ENCODE measurements at regions not wholly inside any gene's neighbourhood (a gene's known extent, or its start where the extent isn't known, plus 50 kb on each side); places are given as distances from the start of the nearest gene placed in this dataset.

DNA sequence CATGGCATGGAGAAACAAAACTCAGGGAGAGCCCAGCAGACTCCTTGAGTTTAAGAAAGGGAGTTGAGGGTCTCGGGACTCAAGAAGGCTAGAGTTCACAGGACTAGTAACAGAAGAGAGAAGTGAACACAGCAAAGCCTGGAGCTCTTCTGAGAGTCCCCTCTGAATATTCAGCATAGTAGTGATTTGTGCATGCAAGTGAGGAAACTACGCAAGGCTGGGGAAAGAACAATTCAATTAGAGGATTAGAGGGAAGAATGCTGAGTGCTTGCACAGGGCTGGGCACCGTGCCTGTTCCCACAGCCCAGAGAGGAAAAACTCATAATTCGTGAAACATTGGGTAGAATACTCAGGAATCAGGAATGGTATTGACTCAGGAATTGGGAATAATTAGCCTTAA, 540.0 kb upstream of the SALL1 start:
- no peak for DNase-seq (ENCODE audit: low read depth in 1 of 2, low spot score in 1 of 2)

DNA sequence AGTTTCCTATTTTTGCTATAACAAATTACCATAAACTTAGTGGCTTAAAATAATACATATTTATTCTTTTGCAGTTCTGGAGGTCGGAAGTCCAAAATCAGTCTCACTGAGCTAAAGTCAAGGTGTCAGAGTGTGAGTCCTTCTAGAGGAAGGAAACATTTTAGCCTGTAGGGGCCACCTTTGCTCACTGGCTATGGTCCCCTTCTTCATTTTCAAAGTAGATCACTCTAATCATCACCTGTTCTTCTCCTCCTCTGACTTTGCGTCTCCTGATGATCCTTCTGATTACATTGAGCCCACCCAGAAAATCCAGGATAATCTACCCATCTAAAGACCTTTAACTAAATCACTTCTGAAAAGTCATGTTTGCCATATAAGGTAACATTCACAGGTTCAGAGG, 534.4 kb upstream of the SALL1 start:
- DNase-seq (ENCODE audit: low read depth in 1 of 2, low spot score in 1 of 2) = no peak

DNA sequence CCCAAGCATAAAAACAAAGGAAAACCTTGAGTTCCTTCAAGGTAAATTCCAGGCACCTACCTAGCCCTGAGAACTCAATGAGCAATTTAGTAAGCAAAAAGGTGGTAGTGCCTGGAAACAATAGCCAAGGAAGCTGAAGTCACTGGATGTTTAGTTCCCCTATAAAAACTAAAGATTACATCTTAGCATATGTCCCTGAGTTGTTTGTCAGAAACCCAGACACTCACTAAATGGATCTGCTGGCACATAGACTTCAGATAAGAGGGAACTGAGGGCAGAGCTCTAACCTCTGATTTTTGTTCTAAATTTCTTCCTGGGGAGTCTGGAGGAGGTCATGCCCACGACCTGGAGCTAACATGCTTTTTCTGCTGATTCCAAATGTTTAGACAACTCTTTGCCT, 532.8 kb upstream of the SALL1 start:
- DNase-seq (ENCODE audit: low read depth in 1 of 2, low spot score in 1 of 2) = no peak

GRCh38 chr16:51682905-51683304, 531.8 kb upstream of the SALL1 start:
- no peak for DNase-seq (ENCODE audit: low read depth in 1 of 2, low spot score in 1 of 2)

GRCh38 chr16:51674615-51675014, 523.5 kb upstream of the SALL1 start:
- no peak for DNase-seq (ENCODE audit: low read depth in 1 of 2, low spot score in 1 of 2)

DNA sequence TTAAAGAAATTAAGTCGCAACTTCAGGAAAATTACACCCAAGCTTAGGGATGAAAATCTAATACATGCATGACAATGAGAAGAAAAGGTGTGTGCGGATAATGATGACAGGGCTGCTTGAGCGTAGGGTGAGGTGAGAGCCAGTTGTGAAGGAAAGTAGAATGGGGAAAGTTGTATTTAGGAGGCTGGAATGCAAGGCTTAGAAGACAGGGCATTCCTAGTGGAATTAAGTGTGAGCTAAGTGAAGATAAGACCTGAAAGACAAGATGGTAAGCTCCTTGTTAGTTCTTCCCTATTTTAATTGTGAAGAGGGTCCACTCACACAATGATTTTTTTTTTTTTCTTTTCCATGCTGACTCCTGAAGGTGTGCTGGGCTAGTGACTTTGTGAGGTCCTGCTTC, 519.5 kb upstream of the SALL1 start:
- no peak for DNase-seq (ENCODE audit: low read depth in 1 of 2, low spot score in 1 of 2)

GRCh38 chr16:51666821-51667220, 515.8 kb upstream of the SALL1 start:
- DNase-seq (ENCODE audit: low read depth in 1 of 2, low spot score in 1 of 2) = no peak

- no peak for DNase-seq (ENCODE audit: low read depth in 1 of 2, low spot score in 1 of 2)
These were observed 515.0 kb upstream of the SALL1 start for GRCh38 chr16:51666074-51666473.

DNA sequence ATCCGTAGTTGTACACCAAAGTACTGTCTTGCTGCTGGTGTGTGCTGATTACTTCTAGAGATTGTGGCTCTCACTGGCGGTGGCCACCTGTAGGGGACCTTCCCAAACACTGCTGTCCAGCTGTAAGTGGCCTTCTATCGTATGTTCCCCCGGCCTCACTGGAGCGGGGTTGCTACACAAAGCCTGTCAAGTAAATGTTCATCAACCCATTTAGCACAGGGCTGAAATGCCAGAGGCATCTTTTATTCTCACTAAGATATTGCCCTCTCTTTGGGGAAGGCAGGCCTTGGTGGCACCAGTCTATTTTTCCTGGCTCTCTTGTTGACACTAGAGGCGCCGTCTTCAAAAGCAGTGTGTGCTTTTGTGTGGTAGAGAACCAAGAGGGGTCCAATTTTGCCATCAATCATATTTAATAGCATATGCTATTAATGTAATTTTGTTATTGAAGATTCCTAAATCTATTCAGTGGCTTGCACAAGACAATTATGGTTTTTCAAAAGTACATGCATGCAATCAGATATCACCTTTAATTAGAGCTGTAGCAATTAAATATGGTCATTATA, 514.4 kb upstream of the SALL1 start:
- no peak for DNase-seq (ENCODE audit: low read depth in 1 of 2, low spot score in 1 of 2)

DNA sequence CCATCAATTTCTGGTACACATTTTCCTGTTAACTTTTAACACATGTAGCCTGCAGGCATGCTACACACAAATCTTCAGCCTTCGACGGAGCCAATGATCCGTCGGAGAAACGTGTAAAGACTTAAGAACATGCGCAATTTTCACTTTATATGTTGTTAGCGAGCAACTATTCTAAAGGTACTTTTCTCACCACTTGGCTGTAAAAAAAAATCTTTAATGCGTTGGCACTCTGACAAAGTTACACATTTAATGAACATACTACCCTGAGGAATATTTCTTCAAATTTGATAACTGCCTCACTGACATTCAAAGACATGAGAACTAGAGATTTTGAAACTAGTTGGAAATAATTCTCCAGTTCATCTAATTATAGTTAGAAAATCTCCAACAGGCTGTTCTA, 507.5 kb upstream of the SALL1 start:
- no peak for DNase-seq (ENCODE audit: low read depth in 1 of 2, low spot score in 1 of 2)

GRCh38 chr16:51657848-51658247, 506.8 kb upstream of the SALL1 start:
- no peak for DNase-seq (ENCODE audit: low read depth in 1 of 2, low spot score in 1 of 2)

DNA sequence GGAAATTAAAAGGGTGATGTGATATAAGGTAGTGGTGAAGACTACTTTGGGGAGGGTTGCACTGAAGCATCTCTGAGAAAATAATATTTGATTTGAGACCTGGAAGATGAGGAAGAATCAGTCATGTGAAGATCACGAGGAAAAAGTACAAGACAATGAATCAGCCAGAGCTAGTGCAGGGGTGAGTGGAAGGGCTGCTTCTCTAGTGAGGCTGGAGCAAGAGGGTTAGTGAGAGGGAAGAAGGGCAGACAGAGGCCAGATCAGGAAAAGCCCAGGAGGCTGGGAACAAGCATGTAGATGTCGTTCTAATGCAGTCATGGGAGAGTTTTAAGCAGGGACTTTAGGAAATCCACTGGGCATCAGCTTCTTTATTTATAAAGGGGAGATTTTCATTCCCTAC, 504.2 kb upstream of the SALL1 start:
- DNase-seq (ENCODE audit: low read depth in 1 of 2, low spot score in 1 of 2) = no peak

DNA sequence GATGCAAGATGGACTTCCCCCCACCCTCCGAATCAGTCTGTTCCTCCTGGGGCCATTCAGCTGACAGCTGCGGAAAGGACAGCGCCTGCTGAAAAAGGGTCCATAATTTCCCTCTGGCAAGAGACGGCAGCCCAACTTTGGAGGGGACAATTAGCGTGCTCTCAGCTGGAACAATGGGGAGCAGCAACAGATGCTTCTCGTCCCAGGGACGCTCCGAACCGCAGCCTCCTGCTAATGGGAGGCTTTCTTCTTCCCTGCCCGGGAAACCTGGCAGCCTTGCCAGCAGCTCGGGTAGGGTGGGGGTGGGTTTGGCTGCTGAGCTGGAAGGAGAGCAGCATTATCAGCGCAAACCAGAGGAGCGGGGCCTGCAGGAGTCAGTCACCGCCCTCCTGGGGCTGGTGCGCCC, 500.0 kb upstream of the SALL1 start:
- DNase-seq (ENCODE audit: low read depth in 1 of 2, low spot score in 1 of 2) = no peak

- DNase-seq (ENCODE audit: low read depth in 1 of 2, low spot score in 1 of 2) = no peak
These were observed 498.6 kb upstream of the SALL1 start for GRCh38 chr16:51649631-51650030.

DNA sequence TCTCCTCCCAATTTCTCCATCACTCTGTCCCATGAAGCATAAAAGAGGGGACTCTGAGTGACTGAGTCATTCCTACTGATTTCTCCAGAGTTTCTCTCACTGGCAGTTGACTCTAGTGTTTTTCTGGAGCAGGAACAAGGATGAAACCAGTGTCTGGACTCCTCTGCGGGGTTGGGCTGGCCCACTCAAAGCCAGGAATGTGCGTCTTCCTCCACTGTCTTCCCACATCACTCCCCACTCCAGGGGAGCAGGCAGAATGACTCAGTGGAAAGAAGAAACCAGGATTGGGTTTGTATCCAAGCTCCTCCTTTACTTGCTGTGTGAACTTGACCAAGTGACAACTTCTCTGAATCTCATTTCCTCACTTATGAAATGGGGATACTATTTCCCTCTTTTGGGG, 497.5 kb upstream of the SALL1 start:
- no peak for DNase-seq (ENCODE audit: low read depth in 1 of 2, low spot score in 1 of 2)

DNA sequence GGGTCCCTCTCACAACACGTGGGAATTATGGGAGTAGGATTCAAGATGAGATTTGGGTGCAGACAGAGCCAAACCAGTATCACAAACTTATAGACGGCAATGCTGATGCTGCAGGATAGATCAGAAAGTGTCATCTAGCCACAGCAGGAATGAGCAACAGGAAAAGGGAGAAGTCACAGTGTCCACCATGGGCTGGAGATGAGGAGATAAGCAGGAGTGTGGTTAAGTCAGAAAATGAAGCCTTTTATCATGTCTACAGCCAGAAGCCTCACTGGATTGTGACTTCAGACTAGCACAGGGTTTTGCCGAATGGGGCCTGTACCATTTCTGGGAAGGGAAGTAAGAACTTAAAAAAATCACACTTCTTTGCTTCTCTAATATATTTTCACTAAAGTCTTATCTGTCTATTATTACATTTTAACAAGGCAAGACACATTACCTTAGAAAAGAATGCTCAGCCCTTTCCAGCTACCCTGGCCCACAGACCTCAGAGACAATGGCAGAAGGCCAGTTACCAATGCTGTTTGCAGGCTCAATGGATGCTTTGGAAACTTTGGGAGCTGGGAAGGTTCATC, 490.2 kb upstream of the SALL1 start:
- DNase-seq (ENCODE audit: low read depth in 1 of 2, low spot score in 1 of 2) = no peak

GRCh38 chr16:51640196-51640595, 489.1 kb upstream of the SALL1 start:
- no peak for DNase-seq (ENCODE audit: low read depth in 1 of 2, low spot score in 1 of 2)

DNA sequence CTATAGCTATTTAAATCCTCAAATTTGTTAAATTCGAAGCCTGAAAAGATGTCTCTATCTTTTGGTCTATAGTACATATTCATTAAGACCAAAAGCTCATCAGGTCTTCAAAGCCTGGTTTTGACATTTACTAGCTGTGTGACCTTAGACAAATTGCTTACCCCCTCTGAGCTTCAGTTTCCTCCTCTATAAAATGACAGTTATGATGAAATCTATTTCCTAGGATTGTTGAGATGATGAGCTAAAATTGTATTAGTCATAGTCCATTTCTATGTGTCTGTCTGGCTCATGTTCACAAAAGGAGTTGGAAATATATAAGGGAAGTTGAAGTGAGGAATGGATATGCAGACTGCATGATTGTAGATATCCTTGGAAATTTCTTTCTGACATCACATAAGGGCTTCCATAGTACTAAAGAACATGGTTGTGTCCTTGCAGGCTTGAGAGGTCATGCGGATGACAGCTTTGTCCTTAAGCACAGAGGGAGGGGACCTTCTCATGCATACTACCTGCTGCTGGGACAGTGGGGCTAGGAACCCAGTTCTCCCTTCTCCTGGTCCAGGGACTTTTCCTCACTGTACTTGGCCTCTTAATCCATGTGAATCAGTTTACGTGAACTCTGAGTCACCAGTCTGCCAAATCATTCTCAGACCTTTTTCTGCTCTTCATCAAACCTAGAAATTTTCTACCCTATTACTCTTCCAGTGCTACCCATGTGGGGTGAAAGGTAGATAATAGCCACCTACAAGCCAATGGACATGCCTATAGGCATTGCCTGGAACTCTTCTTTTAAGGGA, 487.5 kb upstream of the SALL1 start:
- no peak for DNase-seq (ENCODE audit: low read depth in 1 of 2, low spot score in 1 of 2)

DNA sequence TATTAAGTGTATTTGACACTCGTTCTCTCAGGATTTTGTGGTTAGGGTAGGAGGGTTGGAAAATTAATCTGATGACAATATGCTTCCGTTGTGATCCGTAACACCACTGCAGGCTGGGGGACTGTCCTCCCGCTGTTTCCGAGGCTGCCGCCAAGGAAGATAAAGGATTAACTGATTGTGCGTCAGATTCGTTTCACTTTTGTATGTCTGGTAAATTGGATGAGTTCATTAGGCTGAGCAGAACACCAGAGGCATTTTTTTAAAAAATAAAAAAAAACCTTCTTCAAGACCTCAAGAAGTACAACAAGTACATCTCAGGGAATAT, 486.7 kb upstream of the SALL1 start:
- no peak for DNase-seq (ENCODE audit: low read depth in 1 of 2, low spot score in 1 of 2)

DNA sequence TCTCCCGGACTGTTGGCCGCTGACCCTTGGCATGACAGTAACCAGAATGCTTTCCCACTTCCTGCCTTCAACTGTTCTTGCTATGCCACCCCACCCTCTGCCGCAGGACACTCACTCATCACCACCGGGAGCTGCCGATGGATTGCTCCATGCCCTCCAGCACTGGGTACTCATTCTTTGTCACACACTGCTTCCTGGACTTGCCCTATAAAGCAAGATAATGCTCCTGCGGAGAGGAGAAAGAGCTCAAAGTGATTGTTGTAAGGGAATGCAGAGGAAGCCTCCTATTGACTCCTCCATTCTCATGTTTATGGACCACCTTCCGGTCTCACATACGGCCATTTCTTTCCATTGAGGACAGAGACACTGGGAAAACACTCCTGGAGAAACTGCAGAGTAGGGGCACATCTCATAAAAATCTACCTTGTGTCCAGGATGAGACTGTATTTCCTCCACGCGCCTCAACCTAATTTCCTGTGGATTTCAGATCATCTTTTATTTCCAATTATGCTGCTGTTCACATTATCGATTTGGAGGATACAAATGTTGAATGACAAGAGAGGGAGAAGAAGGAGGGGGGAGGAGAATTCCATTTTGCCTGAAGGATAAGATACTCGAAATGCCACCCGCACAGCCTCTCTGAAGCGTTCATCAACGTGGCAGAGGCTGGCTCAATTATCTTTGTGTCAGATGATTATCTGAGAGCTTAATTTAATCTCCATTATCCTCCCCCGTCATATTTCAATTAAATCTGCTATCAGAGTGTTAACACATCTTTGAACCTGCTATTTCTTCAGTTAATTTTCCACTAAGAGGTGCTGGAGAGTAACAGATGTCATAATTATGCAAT, 486.1 kb upstream of the SALL1 start:
- no peak for DNase-seq (ENCODE audit: low read depth in 1 of 2, low spot score in 1 of 2)

GRCh38 chr16:51635181-51635580, 484.1 kb upstream of the SALL1 start:
- DNase-seq (ENCODE audit: low read depth in 1 of 2, low spot score in 1 of 2) = no peak

GRCh38 chr16:51630076-51630475, 479.0 kb upstream of the SALL1 start:
- no peak for DNase-seq (ENCODE audit: low read depth in 1 of 2, low spot score in 1 of 2)

Data from stimulated activated CD4-positive, alpha-beta T cell treated with anti-CD3 and anti-CD28 coated beads, Interleukin-15, amount 100 ng/mL, for 1 hour (primary cell).